ENCODE measurements at regions not wholly inside any gene's neighbourhood (a gene's known extent, or its start where the extent isn't known, plus 50 kb on each side); places are given as distances from the start of the nearest gene placed in this dataset.

DNA sequence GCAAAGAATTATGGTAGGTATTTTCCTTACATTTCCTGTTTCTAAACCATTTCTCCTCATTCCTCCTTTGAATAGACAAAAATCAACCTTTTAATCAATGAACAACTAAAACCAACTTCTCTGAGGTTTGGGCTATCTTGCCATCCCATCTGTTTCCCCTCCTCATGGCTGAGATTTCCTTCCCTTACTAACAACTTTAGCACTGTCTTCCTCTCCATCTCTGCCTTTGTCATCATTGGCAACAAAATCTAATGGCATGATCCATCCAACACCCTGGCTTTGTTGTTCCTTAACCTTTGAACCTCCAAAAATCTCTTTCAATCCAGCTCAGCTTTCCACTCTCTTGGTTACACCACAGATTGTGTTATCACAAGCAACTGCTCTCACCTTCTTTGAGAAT, 95.3 kb upstream of the FAM136A start:
- CTCF ChIA-PET = no interaction called here
- H3K4me1 Mint-ChIP-seq (ENCODE audit: low read depth) = no peaks in the 10 kb centered on the region
- no peak for TF ChIP-seq CTCF (IDR thresholded peaks at IDR 0.05)

GRCh38 chr2:70396612-70397011, 94.7 kb upstream of the FAM136A start:
- Mint-ChIP-seq H3K4me3 (no peak overlapping the region), H3K9me3 (no peaks in the 10 kb centered on the region), H3K27me3 (peaks cover 13% of the 10 kb centered on the region), H3K4me1 (ENCODE audit: low read depth) (no peaks in the 10 kb centered on the region), H3K36me3 (ENCODE audit: low read depth) (no peaks in the 10 kb centered on the region), H3K27ac (no peak overlapping the region)
- DNase-seq (no peak), ATAC-seq (no peak)
- CTCF ChIA-PET = interaction anchor here (1.2 kb wide), 1 partner anchor 60 kb away, joined by 3 read pairs; no protein-coding TSS in a partner anchor
- no peak for TF ChIP-seq CTCF (IDR thresholded peaks at IDR 0.05)
- intact Hi-C loops (cut with micrococcal nuclease) = no loop called here
- POLR2A ChIA-PET = no interaction called here

More for the DNA sequence above, 95.3 kb upstream of the FAM136A start:
- POLR2A ChIA-PET = no interaction called here
- Mint-ChIP-seq H3K27me3 (peaks cover 13% of the 10 kb centered on the region), H3K4me3 (no peak overlapping the region), H3K9me3 (no peaks in the 10 kb centered on the region), H3K36me3 (ENCODE audit: low read depth) (no peaks in the 10 kb centered on the region), H3K27ac (no peak overlapping the region)
- DNase-seq (no peak), ATAC-seq (no peak)
- intact Hi-C loops (cut with micrococcal nuclease) = no loop called here

DNA sequence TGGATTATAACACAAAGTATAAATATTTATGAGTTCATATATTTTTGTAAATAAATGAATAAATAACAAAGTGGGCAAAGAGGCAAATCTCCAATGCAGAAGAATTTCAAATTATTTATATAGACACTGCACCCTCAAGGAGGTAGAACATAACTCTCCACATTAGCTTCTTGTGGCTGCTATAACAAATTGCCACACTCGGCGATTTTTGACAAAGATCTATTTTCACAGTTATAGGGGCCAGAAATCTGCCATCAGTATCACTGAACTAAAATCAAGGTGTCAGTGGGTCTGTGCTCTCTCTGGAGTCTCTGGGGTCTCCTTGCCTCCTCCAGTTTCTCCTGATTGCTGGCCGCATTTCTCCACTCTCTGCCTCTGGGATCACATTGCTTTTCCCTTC, 92.0 kb upstream of the FAM136A start:
- ChIA-PET CTCF (no interaction called here), POLR2A (no interaction called here)
- intact Hi-C loops (cut with micrococcal nuclease) = no loop called here
- ATAC-seq (no peak), DNase-seq (no peak)
- Mint-ChIP-seq H3K9me3 (no peaks in the 10 kb centered on the region), H3K36me3 (ENCODE audit: low read depth) (no peaks in the 10 kb centered on the region), H3K4me3 (no peak overlapping the region), H3K27me3 (peaks cover 13% of the 10 kb centered on the region), H3K27ac (no peak overlapping the region), H3K4me1 (ENCODE audit: low read depth) (no peaks in the 10 kb centered on the region)
- no peak for TF ChIP-seq CTCF (IDR thresholded peaks at IDR 0.05)

DNA sequence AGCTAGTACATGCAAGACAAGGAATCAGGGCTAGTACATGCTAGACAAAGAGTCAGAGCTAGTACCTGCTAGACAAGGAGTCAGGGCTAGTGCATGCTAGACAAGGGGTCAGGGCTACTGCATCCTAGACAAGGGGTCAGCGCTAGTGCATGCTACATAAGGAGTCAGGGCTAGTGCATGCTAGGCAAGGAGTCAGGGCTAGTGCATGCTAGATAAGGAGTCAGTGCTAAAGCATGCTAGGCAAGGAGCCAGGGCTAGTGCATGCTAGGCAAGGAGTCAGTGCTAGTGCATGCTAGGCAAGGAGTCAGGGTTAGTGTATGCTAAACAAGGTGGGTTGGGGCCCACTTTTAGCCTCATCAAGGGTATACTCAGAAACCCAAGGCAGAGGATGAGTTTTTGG, 90.1 kb upstream of the FAM136A start:
- Mint-ChIP-seq H3K27ac (no peak overlapping the region), H3K27me3 (peaks cover 5% of the 10 kb centered on the region), H3K36me3 (ENCODE audit: low read depth) (no peaks in the 10 kb centered on the region), H3K4me3 (no peak overlapping the region), H3K9me3 (no peaks in the 10 kb centered on the region), H3K4me1 (ENCODE audit: low read depth) (no peaks in the 10 kb centered on the region)
- no peak for DNase-seq
- ATAC-seq = no peak
- POLR2A ChIA-PET = no interaction called here
- no peak for TF ChIP-seq CTCF (IDR thresholded peaks at IDR 0.05)
- CTCF ChIA-PET = no interaction called here
- intact Hi-C loops (cut with micrococcal nuclease) = no loop called here

- H3K27ac Mint-ChIP-seq = no peak overlapping the region
- H3K9me3 Mint-ChIP-seq = no peaks in the 10 kb centered on the region
- no peak for DNase-seq
- ChIA-PET CTCF (no interaction called here), POLR2A (no interaction called here)
- H3K36me3 Mint-ChIP-seq (ENCODE audit: low read depth) = no peaks in the 10 kb centered on the region
- ATAC-seq = no peak
- intact Hi-C loops (cut with micrococcal nuclease) = no loop called here
- H3K4me3 Mint-ChIP-seq = no peak overlapping the region
- H3K27me3 Mint-ChIP-seq = peaks cover 2% of the 10 kb centered on the region
- TF ChIP-seq CTCF (IDR thresholded peaks at IDR 0.05) = no peak
- no peaks in the 10 kb centered on the region for H3K4me1 Mint-ChIP-seq (ENCODE audit: low read depth)
These were observed 89.4 kb upstream of the FAM136A start for GRCh38 chr2:70391259-70391658.
